Stimulated activated naive CD8-positive, alpha-beta T cell treated with anti-CD3 and anti-CD28 coated beads, Interleukin-15, Interleukin-2, amounts not matched to agents 100 ng/mL and 50 ng/mL, for 24 hours (primary cell): ENCODE measurements at regions not wholly inside any gene's neighbourhood (a gene's known extent, or its start where the extent isn't known, plus 50 kb on each side); places are given as distances from the start of the nearest gene placed in this dataset.
"Not testable (repeated sequence)": the region's sequence is repeated elsewhere in the genome, so short reads cannot be mapped to it uniquely, and the experiment has no call there.

Source experiments
- H3K27ac Mint-ChIP-seq: one replicate; pipeline ENCODE4 v1.8.0; 2021; ENCODE audit warnings: mild to moderate bottlenecking, mixed read lengths
- H3K27me3 Mint-ChIP-seq: one replicate; pipeline ENCODE4 v1.8.0; 2021; ENCODE audit warnings: mixed read lengths
- H3K36me3 Mint-ChIP-seq: one replicate; pipeline ENCODE4 v1.8.0; 2021; ENCODE audit warnings: low read depth, mixed read lengths
- H3K4me1 Mint-ChIP-seq: one replicate; pipeline ENCODE4 v1.8.0; 2021; ENCODE audit warnings: low read depth, mixed read lengths
- H3K4me3 Mint-ChIP-seq: one replicate; pipeline ENCODE4 v1.8.0; 2021; ENCODE audit warnings: mild to moderate bottlenecking, mixed read lengths
- H3K9me3 Mint-ChIP-seq: one replicate; pipeline ENCODE4 v1.8.0; 2021; ENCODE audit warnings: mixed read lengths

DNA sequence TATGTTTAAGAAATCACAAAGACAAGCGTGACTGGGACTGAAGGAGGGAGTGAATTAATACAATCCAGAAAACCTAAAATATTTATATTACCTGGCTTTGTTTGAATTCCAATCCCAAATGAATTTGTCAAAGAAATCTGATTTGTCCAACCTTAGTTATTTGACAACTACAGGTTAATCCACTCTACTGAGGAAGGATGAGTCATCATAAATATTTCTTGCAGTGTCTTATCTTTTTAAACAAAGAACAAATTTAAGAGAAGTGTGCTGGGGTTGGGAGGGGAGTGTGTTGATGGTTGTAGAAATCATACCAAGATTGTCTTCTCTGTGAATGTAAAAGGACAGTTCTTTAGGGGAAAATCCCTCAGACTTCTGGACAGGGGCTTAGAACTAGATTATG is 1106.3 kb upstream of the SLC39A10 start:
- H3K9me3 Mint-ChIP-seq: no peaks in the 10 kb centered on the region
- H3K27ac Mint-ChIP-seq: no peak overlapping the region
- H3K4me3 Mint-ChIP-seq: no peak overlapping the region
- no peaks in the 10 kb centered on the region for H3K36me3 Mint-ChIP-seq
- no peaks in the 10 kb centered on the region for H3K4me1 Mint-ChIP-seq
- no peaks in the 10 kb centered on the region for H3K27me3 Mint-ChIP-seq

DNA sequence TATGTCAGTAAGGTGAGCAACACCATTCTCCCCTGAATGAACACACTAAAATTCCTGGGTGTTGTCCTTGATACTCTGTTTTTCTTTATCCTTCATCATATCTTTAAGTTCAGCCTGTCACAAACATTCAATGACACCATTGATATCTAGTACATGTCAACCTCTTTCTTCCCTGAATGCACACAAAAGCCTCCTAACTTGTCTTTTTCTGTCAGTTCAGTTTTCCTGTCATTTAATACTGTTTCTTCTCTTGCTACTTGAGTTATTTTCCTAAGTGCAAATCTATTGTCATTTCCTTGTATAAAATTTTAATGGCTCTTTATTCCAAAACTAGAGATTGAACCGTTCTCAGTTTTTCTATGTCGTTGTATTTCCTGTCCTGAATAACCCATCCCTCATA is 1107.6 kb upstream of the SLC39A10 start:
- Mint-ChIP-seq H3K4me3 (no peak overlapping the region), H3K27me3 (no peaks in the 10 kb centered on the region), H3K4me1 (no peaks in the 10 kb centered on the region), H3K27ac (no peak overlapping the region), H3K36me3 (no peaks in the 10 kb centered on the region), H3K9me3 (no peaks in the 10 kb centered on the region)

DNA sequence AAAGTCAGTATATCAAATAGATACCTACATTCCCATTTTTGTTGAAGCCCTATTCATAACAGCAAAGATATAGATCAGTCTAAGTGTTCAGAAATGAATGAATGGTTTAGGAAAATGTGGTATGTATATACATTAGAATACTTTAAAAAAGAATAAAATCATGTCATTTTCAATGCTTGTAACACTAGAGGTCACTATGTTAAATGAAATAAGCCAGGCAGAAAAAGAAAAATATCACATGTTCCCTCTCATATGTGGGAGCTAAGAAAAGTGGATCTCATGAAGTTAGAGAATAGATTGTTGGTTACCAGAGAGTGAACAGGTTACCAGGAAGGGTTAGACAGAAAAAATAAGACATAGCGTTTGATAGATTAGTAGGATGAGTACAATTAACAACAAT is 1111.0 kb upstream of the SLC39A10 start:
- no peaks in the 10 kb centered on the region for H3K9me3 Mint-ChIP-seq
- no peaks in the 10 kb centered on the region for H3K4me1 Mint-ChIP-seq
- no peak overlapping the region for H3K4me3 Mint-ChIP-seq
- no peaks in the 10 kb centered on the region for H3K27me3 Mint-ChIP-seq
- H3K36me3 Mint-ChIP-seq: no peaks in the 10 kb centered on the region
- no peak overlapping the region for H3K27ac Mint-ChIP-seq

DNA sequence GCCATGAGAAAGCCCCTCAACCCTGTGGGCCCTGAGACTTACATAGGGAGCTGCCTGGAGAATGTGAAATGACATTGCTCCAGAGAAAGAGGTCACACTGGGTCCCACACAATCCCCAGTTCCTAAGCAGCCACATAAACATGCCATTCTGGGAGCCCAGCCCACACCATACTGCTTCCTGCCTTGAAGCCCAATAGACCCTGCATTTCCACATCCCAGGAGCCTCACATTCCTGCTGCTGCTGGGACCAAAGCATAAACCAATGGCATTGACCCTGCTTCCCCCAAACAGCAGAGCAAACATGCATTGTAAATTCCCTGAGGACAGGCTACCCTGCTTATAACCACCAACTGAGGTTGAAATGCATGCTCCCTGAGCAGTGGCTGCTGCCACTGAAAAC is 1117.6 kb upstream of the SLC39A10 start:
- no peaks in the 10 kb centered on the region for H3K4me1 Mint-ChIP-seq
- no peaks in the 10 kb centered on the region for H3K36me3 Mint-ChIP-seq
- H3K9me3 Mint-ChIP-seq: peaks cover 7% of the 10 kb centered on the region
- no peaks in the 10 kb centered on the region for H3K27me3 Mint-ChIP-seq
- H3K27ac Mint-ChIP-seq: no peak overlapping the region
- H3K4me3 Mint-ChIP-seq: no peak overlapping the region

- no peaks in the 10 kb centered on the region for H3K36me3 Mint-ChIP-seq
- H3K4me1 Mint-ChIP-seq: no peaks in the 10 kb centered on the region
- no peaks in the 10 kb centered on the region for H3K27me3 Mint-ChIP-seq
- no peak overlapping the region for H3K27ac Mint-ChIP-seq
- no peak overlapping the region for H3K4me3 Mint-ChIP-seq
- no peaks in the 10 kb centered on the region for H3K9me3 Mint-ChIP-seq
Measured at GRCh38 chr2:194526121-194526520, 1130.9 kb upstream of the SLC39A10 start.

DNA sequence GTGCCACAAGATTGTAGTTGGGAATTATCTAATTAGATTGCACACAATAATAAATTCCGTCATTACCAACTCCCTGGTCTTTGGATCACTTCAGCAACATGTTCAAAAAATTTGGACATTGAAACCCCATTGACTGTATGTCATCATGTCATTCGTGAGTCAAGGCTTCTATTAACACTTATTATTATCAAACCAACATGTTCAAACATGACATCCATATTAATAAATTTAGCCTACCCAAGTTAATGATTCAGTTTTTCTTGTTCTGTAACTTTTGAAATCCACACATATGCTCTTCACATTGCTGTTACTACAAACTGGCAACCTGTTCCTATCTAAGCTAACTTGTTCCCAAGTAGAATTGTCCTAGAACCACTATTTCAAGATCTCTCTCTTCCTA is 1142.7 kb upstream of the SLC39A10 start:
- Mint-ChIP-seq H3K9me3 (no peaks in the 10 kb centered on the region), H3K27ac (no peak overlapping the region), H3K4me1 (no peaks in the 10 kb centered on the region), H3K4me3 (no peak overlapping the region), H3K27me3 (no peaks in the 10 kb centered on the region), H3K36me3 (no peaks in the 10 kb centered on the region)

DNA sequence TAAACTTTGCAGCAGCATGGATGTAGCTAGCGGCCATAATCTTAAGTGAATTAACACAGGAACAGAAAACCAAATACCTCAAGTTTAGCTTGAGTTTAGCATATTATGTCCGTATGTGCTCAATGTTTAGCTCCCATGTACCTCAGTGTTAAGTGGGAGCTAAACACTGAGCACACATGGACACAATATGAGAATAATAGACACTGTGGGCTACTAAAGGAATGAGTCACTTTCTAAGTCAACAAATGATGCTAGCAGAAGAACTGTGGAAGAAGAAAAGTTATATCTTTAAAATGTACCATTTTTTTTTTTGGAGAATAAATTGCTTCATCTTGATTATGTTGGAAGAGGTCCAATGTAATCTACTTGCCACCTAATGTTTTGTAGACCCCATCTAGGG is 1146.0 kb upstream of the SLC39A10 start:
- not testable (repeated sequence) for H3K4me1 Mint-ChIP-seq, H3K27me3 Mint-ChIP-seq, H3K4me3 Mint-ChIP-seq, H3K27ac Mint-ChIP-seq, H3K9me3 Mint-ChIP-seq, H3K36me3 Mint-ChIP-seq

DNA sequence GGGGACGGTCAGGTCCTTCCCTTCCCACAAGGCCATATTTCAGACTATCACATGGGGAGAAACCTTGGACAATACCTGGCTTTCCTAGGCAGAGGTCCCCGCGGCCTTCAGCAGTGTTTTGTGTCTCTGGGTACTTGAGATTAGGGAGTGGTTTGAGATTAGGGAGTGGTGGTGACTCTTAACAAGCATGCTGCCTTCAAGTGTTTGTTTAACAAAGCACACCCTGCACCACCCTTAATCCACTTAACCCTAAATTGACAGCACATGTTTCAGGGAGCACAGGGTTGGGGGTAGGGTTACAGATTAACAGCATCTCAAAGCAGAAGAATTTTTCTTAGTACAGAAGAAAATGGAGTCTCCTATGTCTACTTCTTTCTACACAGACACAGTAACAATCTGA is 1152.2 kb upstream of the SLC39A10 start:
- not testable (repeated sequence) for H3K9me3 Mint-ChIP-seq, H3K27ac Mint-ChIP-seq, H3K36me3 Mint-ChIP-seq, H3K27me3 Mint-ChIP-seq, H3K4me3 Mint-ChIP-seq, H3K4me1 Mint-ChIP-seq

DNA sequence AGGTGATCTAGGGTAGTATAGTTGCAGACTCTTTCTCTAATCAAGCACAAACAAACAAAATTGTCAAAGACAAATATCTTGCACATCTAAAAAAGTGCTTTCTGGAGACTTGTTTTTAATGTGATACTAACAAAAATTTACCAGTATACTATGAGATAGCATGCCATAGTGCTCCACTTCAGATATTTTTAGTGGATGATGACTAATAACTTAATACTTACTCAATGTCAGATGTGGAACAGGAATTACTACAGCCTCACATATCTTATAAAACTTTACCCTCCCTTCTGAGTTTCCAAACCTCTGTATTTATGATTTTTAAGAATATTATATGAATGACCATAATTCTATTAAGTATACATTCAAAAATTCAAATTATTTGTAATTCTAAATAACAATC is 1162.0 kb upstream of the SLC39A10 start:
- H3K9me3 Mint-ChIP-seq: no peaks in the 10 kb centered on the region
- no peaks in the 10 kb centered on the region for H3K4me1 Mint-ChIP-seq

GRCh38 chr2:194494401-194494800 is 1162.6 kb upstream of the SLC39A10 start:
- Mint-ChIP-seq H3K27ac (no peak overlapping the region), H3K9me3 (no peaks in the 10 kb centered on the region), H3K4me3 (no peak overlapping the region), H3K36me3 (no peaks in the 10 kb centered on the region), H3K4me1 (no peaks in the 10 kb centered on the region), H3K27me3 (no peaks in the 10 kb centered on the region)

More for the DNA sequence above, 1162.0 kb upstream of the SLC39A10 start:
- Mint-ChIP-seq H3K4me3 (no peak overlapping the region), H3K27ac (no peak overlapping the region), H3K36me3 (no peaks in the 10 kb centered on the region), H3K27me3 (no peaks in the 10 kb centered on the region)

- Mint-ChIP-seq H3K27ac (no peak overlapping the region), H3K9me3 (no peaks in the 10 kb centered on the region), H3K36me3 (no peaks in the 10 kb centered on the region)
Measured at GRCh38 chr2:194491409-194492115, 1165.5 kb upstream of the SLC39A10 start.

DNA sequence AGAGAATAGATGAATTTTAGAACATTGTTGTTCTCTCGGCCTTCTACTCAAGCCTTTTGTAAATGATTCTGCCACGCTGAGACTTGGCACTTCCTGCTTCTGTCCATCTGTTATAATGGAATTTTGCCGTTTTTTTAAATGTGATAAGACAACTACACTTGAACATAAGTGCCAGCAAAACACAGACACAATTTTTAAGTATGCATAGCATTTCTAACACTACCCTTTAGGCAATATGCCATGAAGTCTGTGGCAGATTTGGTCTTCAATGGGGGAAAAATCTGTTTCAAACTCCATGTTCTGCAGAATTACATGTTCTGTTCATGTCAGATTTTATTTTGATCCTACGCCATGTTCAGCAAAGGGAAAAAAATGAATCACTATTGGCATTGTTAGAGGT is 1170.7 kb upstream of the SLC39A10 start:
- Mint-ChIP-seq H3K27me3 (no peaks in the 10 kb centered on the region), H3K9me3 (no peaks in the 10 kb centered on the region), H3K27ac (no peak overlapping the region), H3K4me3 (no peak overlapping the region), H3K36me3 (no peaks in the 10 kb centered on the region), H3K4me1 (no peaks in the 10 kb centered on the region)

More at GRCh38 chr2:194491409-194492115, 1165.5 kb upstream of the SLC39A10 start:
- no peaks in the 10 kb centered on the region for H3K4me1 Mint-ChIP-seq
- H3K4me3 Mint-ChIP-seq: no peak overlapping the region
- H3K27me3 Mint-ChIP-seq: no peaks in the 10 kb centered on the region

GRCh38 chr2:194483041-194483440 is 1174.0 kb upstream of the SLC39A10 start:
- H3K4me3 Mint-ChIP-seq: no peak overlapping the region
- no peaks in the 10 kb centered on the region for H3K36me3 Mint-ChIP-seq
- H3K27me3 Mint-ChIP-seq: no peaks in the 10 kb centered on the region

DNA sequence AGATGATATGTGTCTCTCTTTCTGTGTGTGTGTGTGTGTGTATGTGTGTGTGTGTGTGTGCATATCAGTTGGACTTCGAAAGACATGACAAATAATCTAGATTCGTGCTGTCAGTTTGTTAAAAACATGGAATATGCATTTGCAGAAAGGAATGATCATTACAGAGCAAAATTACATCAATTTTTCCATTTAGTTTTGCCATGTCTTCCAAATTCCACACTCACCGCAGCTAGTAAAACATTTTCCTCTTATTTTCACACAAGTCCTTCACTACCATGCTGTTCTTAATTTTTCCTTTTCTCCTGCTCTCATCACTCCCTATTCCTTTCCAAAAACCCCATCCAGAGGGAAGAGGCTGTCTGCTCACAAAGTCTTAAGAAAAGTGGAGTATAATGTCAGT is 1191.4 kb upstream of the SLC39A10 start:
- Mint-ChIP-seq H3K4me1 (no peaks in the 10 kb centered on the region), H3K9me3 (no peaks in the 10 kb centered on the region), H3K27me3 (no peaks in the 10 kb centered on the region), H3K4me3 (no peak overlapping the region), H3K27ac (no peak overlapping the region), H3K36me3 (no peaks in the 10 kb centered on the region)

More at GRCh38 chr2:194483041-194483440, 1174.0 kb upstream of the SLC39A10 start:
- Mint-ChIP-seq H3K27ac (no peak overlapping the region), H3K9me3 (no peaks in the 10 kb centered on the region), H3K4me1 (no peaks in the 10 kb centered on the region)

DNA sequence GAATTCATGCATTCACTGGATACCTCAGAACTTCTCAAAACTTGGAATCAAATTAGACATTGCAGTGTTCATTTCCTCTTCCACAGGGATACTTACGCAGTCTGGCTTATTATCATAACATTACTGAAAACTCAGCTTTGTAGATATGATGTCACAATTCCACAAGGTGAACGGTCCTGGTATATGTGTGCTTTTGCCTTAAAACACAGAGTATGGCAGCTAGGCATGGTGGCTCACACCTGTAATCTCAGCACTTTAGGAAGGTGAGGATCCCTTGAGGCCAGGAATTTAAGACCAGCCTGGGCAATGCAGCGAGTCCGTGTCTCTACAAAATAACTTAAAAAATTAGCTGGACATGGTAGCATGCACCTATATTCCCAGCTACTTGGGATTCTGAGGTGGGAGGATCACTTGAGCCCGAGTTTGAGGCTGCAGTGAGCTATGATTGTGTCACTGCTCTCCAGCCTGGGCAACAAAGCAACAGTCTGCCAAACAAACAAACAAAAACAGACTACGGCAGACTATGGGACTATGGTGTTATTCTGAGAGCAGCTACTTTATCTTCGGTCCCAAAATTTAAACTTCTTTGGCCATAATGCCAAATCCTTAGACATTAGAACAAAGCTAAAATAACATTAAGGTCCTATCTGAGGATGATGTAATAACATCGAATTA is 1191.9 kb upstream of the SLC39A10 start:
- H3K27me3 Mint-ChIP-seq: no peaks in the 10 kb centered on the region
- H3K4me3 Mint-ChIP-seq: no peak overlapping the region
- no peaks in the 10 kb centered on the region for H3K4me1 Mint-ChIP-seq
- H3K9me3 Mint-ChIP-seq: no peaks in the 10 kb centered on the region
- H3K27ac Mint-ChIP-seq: no peak overlapping the region
- no peaks in the 10 kb centered on the region for H3K36me3 Mint-ChIP-seq

DNA sequence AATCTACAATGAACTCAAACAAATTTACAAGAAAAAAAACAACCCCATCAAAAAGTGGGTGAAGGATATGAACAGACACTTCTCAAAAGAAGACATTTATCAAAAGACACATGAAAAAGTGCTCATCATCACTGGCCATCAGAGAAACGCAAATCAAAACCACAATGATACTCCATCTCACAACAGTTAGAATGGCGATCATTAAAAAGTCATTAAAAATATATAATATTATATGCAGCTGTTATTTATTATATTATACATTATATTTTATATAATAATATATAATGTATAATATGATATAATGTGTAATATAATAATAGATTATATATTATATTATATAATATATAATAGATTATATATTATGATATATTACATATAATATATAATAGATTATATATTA is 1194.1 kb upstream of the SLC39A10 start:
- not testable (repeated sequence) for H3K4me3 Mint-ChIP-seq, H3K9me3 Mint-ChIP-seq, H3K36me3 Mint-ChIP-seq, H3K27me3 Mint-ChIP-seq, H3K4me1 Mint-ChIP-seq, H3K27ac Mint-ChIP-seq
